ENCODE measurements at regions not wholly inside any gene's neighbourhood (a gene's known extent, or its start where the extent isn't known, plus 50 kb on each side); places are given as distances from the start of the nearest gene placed in this dataset.

DNA sequence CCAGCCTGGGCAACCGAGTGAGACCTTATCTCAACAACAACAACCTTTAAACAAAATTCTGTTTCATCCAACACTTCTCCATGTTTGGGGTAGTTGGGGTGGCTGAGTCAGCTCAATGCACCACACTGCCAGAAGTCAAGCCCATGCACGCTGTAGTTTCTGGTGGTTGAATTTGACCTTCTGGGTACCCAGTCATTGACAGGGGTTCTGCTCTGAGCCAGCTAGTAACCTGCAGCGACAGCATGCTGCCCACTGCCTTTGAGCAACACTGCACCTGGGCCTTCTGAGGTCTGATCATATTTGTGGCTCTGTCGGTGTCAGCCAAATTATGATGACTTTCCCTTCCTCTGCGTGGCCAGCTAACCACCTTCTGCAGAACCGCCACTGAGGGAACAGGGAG, 84.6 kb upstream of the ZNF438 start:
- Mint-ChIP-seq H3K9me3 (peaks cover 0 to 6% (median 0%) of the 10 kb centered on the region in 3 donors), H3K4me3 (no peak overlapping the region), H3K36me3 (no peaks in the 10 kb centered on the region), H3K4me1 (no peaks in the 10 kb centered on the region), H3K27ac (no peak overlapping the region), H3K27me3 (peaks cover 6% of the 10 kb centered on the region)

DNA sequence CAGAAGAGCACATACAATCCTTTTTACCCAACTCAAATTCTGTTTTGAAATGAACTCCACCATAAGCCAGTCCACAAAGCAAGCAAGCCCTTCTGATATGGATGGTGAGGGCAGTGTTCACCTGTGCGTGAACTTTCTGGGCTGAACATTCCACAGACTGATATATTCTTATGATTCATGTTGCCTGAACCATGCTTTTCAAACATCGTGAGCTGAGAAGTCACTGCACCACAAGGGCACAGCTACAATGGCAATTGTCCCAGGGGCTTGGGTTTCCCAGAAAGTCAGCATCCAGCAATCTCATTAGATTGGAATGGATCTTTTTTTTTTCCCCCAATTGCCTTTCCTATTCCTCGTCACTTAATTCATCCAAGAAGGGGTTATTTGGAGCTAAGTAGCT, 86.9 kb upstream of the ZNF438 start:
- H3K27me3 Mint-ChIP-seq: peaks cover 6% of the 10 kb centered on the region
- H3K4me1 Mint-ChIP-seq: no peaks in the 10 kb centered on the region
- peaks cover 0 to 6% (median 0%) of the 10 kb centered on the region in 3 donors for H3K9me3 Mint-ChIP-seq
- H3K27ac Mint-ChIP-seq: no peak overlapping the region
- H3K4me3 Mint-ChIP-seq: no peak overlapping the region
- H3K36me3 Mint-ChIP-seq: no peaks in the 10 kb centered on the region

DNA sequence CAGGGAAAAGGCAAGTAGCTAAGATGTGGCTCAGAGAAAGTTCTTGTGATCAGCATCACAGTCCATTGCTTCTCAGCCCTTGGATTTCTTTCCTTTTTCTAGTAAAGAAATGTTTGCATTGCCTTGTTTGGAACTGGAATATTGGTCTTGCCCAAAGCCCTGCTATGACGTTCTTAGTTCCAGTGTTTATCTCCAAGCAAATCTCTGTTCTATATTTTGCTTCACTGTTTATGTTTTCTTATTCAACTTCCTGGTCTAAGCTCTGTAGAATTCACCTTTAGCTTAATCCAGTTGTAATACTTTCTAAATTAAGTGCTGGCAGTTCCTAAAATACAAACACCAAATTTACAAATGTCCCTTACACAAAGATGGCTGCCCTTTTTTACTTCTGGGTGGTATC, 88.7 kb upstream of the ZNF438 start:
- no peak overlapping the region for H3K27ac Mint-ChIP-seq

DNA sequence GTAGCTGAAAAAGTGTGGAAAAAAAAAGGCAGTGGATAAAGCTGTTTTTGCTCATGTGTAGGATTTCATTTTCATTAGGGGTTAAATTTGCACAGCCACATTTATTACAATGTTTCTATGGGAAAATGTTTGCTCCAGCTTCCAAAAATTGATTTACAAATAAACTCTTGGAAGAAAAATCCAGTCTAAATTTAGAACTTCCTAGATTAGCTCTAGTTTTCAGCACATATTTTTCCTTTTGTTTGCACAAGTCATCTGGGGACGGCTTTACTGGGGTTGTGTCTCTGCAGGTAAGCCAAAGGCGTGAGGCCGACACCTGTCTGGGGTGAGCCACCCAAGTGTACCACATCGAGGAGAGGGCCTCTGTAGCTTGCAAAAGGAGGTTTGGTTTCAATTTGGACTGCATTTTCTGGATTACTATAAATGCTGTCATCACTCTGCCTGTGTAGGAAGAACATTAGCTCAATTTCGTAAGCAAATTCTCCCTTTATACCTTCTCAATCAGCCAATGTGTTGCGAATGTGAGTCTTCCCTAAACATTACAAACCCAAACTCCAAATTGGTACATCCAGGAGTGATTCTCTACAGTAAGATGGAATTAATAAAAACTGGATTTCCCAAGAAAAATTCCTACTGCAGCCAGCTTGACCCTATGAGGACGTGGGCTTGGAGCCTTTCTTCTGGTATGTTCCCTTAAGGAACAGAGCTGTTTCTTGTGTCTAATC, 89.5 kb upstream of the ZNF438 start:
- H3K36me3 Mint-ChIP-seq: peaks cover 3% of the 10 kb centered on the region
- peaks cover 6% of the 10 kb centered on the region for H3K27me3 Mint-ChIP-seq
- H3K4me1 Mint-ChIP-seq: no peaks in the 10 kb centered on the region
- no peak overlapping the region for H3K4me3 Mint-ChIP-seq
- H3K9me3 Mint-ChIP-seq: no peaks in the 10 kb centered on the region
- H3K27ac Mint-ChIP-seq: no peak overlapping the region

More for the DNA sequence above, 88.7 kb upstream of the ZNF438 start:
- Mint-ChIP-seq H3K4me3 (no peak overlapping the region), H3K4me1 (no peaks in the 10 kb centered on the region), H3K27me3 (peaks cover 6% of the 10 kb centered on the region), H3K9me3 (no peaks in the 10 kb centered on the region), H3K36me3 (peaks cover 3% of the 10 kb centered on the region)

DNA sequence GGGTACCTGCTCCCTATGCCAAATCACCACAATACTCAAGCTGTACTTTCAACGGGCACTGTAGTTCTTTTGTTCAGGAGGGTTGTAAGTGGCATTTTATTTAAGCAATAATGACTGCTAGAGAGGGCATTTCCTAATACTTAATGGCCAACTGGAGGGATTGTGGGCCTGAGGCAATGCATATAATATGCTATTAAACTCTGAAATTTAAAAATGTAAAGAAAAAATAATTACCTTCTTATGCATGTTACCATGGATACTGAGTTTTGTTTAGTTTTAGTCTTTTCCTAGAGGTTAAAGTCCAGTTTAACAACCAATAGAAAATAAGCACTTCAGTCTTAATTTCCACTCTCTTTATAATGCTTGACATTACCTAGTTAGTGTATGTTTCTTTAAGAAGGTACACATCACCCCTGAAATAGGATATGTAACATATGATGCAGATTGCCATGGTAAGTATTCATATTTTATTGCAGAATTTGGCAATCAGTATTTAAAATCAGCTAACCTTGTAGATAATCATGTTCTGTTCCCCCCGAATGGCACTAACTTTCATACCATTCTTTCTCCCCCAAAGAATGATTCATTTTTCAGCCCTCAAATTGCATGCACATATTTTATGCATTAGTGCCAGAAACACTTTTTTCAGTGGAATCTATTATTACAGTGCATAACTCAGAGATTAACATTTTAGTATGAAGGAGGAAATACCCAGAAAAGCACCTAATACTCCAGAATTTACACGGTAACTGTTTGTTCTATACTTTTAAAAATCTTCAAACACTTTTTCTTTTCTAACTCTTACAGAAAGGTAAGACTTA, 90.3 kb upstream of the ZNF438 start:
- peaks cover 3% of the 10 kb centered on the region for H3K36me3 Mint-ChIP-seq
- no peaks in the 10 kb centered on the region for H3K9me3 Mint-ChIP-seq
- H3K27ac Mint-ChIP-seq: no peak overlapping the region
- H3K27me3 Mint-ChIP-seq: peaks cover 4% of the 10 kb centered on the region
- no peak overlapping the region for H3K4me3 Mint-ChIP-seq
- no peaks in the 10 kb centered on the region for H3K4me1 Mint-ChIP-seq

DNA sequence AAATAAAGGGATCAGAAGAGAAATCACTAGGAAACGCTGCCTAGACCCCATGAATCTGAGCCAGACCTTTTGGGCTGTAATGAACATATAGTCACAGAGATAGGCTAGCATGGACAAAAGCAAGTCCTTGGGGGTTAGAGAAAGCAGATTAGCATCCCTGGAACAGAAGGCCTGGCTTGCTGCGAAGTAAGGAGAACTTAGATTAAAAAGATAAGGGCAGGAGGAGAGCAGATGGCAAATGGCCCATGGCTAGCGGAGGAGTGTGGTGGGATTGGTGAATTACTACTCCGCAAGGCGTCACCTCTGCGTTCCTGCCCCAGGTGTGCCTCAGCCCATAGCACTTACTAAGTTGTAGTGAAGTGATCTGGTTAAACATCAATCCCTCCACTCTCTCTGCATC, 92.3 kb upstream of the ZNF438 start:
- Mint-ChIP-seq H3K9me3 (no peaks in the 10 kb centered on the region), H3K4me3 (no peak overlapping the region), H3K27ac (no peak overlapping the region), H3K36me3 (peaks cover 3% of the 10 kb centered on the region), H3K27me3 (peaks cover 2% of the 10 kb centered on the region), H3K4me1 (no peaks in the 10 kb centered on the region)

DNA sequence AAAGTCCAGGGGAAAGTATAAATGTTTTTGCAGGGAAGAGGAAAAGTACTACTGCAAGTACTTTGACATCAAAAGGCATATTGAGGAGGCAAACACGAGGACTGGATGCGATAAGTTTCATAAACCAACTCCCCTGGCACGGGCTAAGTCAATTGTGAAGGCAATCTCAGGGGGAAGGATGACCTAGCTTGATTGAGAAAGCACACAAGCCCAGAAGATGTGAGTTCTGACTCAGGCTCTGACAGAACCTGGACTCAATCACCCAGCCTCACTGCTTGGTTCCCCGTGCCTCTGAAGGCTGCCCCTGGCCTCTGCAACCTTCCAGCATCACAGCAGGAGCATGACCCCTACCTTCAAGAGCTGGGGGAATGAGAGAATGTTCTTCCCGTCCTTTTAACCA, 93.2 kb upstream of the ZNF438 start:
- Mint-ChIP-seq H3K36me3 (peaks cover 3% of the 10 kb centered on the region), H3K27ac (no peak overlapping the region), H3K4me1 (no peaks in the 10 kb centered on the region), H3K4me3 (no peak overlapping the region), H3K27me3 (peaks cover 2% of the 10 kb centered on the region), H3K9me3 (no peaks in the 10 kb centered on the region)

DNA sequence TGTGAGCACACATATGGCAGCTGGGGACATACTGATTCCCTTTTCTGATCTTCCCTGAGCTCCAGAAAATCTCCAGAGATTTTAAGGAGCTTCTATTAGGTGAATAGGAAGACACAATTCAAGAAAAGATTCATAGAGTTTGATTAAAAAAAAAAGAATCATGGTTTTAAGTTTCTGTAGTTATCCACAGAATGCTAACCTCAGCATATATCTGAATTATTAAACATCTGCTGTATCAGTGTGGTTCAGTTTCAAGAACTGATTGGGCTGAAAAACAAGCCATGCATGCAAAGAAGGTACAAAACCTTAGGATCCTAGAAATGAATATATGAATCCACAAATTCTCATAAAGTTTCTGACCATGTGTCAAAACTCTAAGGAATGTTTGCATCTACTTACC, 94.1 kb upstream of the ZNF438 start:
- H3K4me3 Mint-ChIP-seq: no peak overlapping the region
- no peaks in the 10 kb centered on the region for H3K4me1 Mint-ChIP-seq
- no peaks in the 10 kb centered on the region for H3K9me3 Mint-ChIP-seq
- peaks cover 3% of the 10 kb centered on the region for H3K36me3 Mint-ChIP-seq
- peaks cover 2% of the 10 kb centered on the region for H3K27me3 Mint-ChIP-seq
- H3K27ac Mint-ChIP-seq: no peak overlapping the region

DNA sequence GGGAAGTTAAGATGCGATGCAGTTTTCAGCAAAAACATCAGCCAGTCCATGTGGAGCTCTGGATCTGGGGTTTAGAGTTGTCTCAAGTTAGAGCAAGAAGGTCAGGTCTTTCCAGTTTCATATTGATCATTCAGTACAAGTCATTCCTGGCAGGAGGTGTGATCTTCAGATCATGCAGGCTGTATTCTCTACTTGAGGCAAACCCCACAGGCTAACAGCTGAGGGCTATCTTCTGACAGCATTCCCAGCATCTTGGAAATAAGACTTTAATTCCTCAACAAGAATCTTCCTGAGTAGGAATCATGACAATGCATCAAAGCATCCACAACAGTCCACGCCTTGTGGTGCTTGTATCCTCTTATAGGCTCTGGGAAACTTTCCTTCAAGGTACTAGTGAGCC, 94.9 kb upstream of the ZNF438 start:
- H3K36me3 Mint-ChIP-seq: peaks cover 3% of the 10 kb centered on the region
- H3K9me3 Mint-ChIP-seq: no peaks in the 10 kb centered on the region
- peaks cover 2% of the 10 kb centered on the region for H3K27me3 Mint-ChIP-seq
- no peaks in the 10 kb centered on the region for H3K4me1 Mint-ChIP-seq
- peak overlapping the region in 1 of 3 donors; percentile 18 for H3K27ac Mint-ChIP-seq
- no peak overlapping the region for H3K4me3 Mint-ChIP-seq

DNA sequence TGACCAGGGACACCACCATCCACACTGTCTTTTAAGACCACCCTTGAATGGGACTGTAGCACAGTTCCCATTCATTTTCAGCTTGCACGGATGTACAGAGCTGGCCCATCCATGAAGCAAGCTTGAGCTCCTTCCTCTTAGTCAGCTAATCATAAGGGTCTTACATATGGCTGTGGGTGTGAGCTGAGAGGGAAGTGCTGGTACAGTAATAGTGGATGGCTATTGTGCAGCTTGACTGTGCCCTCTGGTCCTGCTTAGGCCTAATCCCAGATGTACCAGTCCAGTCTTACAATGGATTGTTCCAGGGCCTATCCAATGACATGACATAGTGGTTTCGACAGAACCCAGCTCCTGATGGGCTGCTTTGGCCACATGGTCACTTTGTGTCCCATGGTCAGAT, 96.9 kb upstream of the ZNF438 start:
- no peaks in the 10 kb centered on the region for H3K9me3 Mint-ChIP-seq
- H3K27me3 Mint-ChIP-seq: peaks cover 2% of the 10 kb centered on the region
- H3K27ac Mint-ChIP-seq: no peak overlapping the region
- peaks cover 0 to 5% (median 1%) of the 10 kb centered on the region in 3 donors for H3K4me1 Mint-ChIP-seq
- no peak overlapping the region for H3K4me3 Mint-ChIP-seq
- peaks cover 3% of the 10 kb centered on the region for H3K36me3 Mint-ChIP-seq

DNA sequence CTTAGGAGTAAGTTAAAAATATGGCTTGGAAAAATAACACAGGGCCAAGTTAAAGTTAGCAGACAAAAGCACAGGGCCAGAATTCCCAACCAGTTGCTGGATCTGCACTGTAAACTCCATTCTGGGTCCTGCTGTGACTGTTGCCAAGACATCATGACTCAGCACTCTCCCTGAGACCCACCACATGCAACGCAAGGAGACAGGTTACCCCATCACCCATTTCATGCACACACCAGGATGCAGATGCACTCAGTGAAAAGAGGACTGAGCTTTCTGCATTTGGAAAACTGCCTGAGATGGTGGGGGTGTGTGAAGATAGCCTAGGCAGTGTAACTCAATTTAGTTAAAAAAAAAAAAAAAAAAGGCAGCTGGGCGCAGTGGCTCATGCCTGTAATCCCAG, 97.6 kb upstream of the ZNF438 start:
- Mint-ChIP-seq H3K27me3 (peaks cover 2% of the 10 kb centered on the region), H3K36me3 (no peaks in the 10 kb centered on the region), H3K9me3 (no peaks in the 10 kb centered on the region), H3K27ac (no peak overlapping the region), H3K4me1 (peaks cover 0 to 5% (median 1%) of the 10 kb centered on the region in 3 donors), H3K4me3 (no peak overlapping the region)

DNA sequence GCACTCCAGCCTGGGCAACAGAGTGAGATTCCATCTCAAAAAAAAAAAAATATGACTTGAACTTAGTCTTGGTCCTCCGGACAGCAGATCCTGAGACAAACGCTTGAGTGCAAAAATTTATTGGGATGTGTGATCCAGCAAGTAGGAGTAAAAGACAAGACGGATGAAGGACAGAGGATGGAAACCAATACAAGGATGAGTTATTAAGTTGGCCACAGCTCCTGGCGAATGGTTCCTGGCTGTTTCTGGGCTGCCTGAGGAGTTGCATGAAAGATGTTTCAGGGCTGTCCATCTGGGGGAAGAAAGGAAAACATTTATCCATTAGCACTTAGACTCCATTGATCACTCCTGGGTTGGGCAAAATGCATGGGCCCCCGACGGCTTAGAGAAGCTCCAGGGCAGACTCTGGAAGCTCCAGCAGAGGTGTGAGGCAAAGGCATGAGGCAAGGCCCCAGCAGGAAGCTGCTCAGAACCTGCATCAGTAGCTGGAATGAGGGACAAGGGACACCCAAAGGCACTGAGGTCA, 98.3 kb upstream of the ZNF438 start:
- Mint-ChIP-seq H3K9me3 (no peaks in the 10 kb centered on the region), H3K4me3 (no peak overlapping the region), H3K27ac (no peak overlapping the region), H3K36me3 (no peaks in the 10 kb centered on the region), H3K27me3 (peaks cover 2% of the 10 kb centered on the region), H3K4me1 (peaks cover 0 to 7% (median 5%) of the 10 kb centered on the region in 3 donors)

DNA sequence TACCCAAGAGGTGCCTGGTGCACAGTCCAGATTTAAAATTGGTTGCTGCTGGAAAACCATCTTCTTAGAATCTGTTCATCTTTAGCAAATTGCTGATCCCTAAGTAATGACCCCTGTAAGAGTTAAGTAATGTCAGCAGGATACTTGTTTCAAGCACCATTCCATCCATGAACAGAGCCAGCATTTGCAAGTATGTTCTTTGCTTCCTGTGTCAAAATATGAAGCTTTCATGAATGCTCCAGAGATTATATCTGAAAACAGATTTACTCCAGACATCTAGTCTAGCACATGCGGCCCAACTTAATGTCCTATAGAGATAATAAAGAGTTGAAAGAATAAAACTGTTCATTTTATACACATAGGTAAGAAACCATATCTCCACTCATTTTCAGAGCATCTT, 98.7 kb upstream of the ZNF438 start:
- H3K4me3 Mint-ChIP-seq: no peak overlapping the region
- no peak overlapping the region for H3K27ac Mint-ChIP-seq
- no peaks in the 10 kb centered on the region for H3K9me3 Mint-ChIP-seq
- H3K36me3 Mint-ChIP-seq: no peaks in the 10 kb centered on the region
- peaks cover 0 to 8% (median 5%) of the 10 kb centered on the region in 3 donors for H3K4me1 Mint-ChIP-seq
- peaks cover 2% of the 10 kb centered on the region for H3K27me3 Mint-ChIP-seq

DNA sequence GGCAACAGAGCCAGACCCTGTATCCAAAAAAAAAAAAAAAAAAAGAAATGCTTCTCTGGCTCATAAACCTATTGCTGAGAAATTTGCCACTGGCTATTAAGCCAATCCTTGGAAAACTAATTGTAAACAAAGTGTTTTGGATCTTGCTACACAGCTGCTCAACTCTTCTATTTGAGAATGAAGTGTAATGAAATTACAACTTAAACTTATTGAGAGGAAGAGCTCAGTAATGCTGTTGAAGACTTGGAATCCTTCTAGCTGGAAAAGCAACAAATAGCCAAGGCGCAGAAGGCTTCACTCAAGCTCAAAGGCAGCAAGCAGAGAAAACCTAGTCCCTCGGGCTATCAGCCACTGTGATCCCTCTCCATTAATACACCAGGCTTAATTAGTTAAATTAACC, 99.6 kb upstream of the ZNF438 start:
- H3K4me3 Mint-ChIP-seq: no peak overlapping the region
- no peak overlapping the region for H3K27ac Mint-ChIP-seq
- no peaks in the 10 kb centered on the region for H3K36me3 Mint-ChIP-seq
- peaks cover 0 to 8% (median 5%) of the 10 kb centered on the region in 3 donors for H3K4me1 Mint-ChIP-seq
- H3K27me3 Mint-ChIP-seq: peaks cover 2% of the 10 kb centered on the region
- no peaks in the 10 kb centered on the region for H3K9me3 Mint-ChIP-seq

DNA sequence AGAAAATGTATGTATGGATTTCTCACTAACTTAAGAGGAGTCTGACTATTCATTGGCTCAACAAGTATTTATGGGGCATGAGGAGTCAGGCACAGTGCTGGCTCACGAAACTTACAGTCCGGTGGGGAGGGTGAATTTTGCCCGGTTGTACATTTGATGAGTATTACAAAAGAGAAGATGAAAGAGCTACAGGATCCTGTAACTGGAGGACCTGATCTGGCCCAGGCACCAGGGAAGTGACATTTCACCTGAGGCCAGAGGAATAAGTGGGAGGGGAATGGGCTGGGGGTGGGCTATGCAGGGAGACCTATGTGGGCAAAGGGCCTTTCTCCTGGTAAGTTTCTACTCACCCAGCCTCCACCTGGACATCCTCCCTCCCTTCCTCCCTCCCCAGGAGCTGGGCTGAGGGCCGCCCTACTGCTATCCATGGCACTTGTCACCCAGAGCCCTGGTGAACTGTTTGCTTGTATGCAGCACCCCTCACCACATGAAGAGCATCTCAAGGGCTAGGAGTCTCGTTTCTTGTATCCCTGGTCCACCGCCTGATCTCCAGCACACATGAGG, 101.1 kb upstream of the ZNF438 start:
- H3K9me3 Mint-ChIP-seq: no peaks in the 10 kb centered on the region
- H3K4me1 Mint-ChIP-seq: peaks cover 0 to 15% (median 5%) of the 10 kb centered on the region in 3 donors
- H3K36me3 Mint-ChIP-seq: no peaks in the 10 kb centered on the region
- H3K27ac Mint-ChIP-seq: no peak overlapping the region
- peak overlapping the region; percentile 78 to 95 (median 85) for H3K4me3 Mint-ChIP-seq
- peaks cover 2% of the 10 kb centered on the region for H3K27me3 Mint-ChIP-seq

All from IgD-negative memory B cell (primary cell).